Mucosa of descending colon (tissue), 3 donors: ENCODE measurements at regions not wholly inside any gene's neighbourhood (a gene's known extent, or its start where the extent isn't known, plus 50 kb on each side); places are given as distances from the start of the nearest gene placed in this dataset.

Experiments used
- ATAC-seq: fragments of 200-7000 bp; cut with Tn5 transposase; one replicate; pipeline ENCODE4 v1.9.1; 2020; ENCODE audit warnings: mild to moderate bottlenecking, moderate library complexity
- DNase-seq, 3 donors: peaks; one replicate each; pipeline ENCODE4 v3.0.0-alpha.2; 2020
- H3K36me3 ChIP-seq: fragments of 200-600 bp; one replicate; pipeline ENCODE4 v1.8.0; 2021; ENCODE audit warnings: low read depth, mild to moderate bottlenecking
- H3K4me1 ChIP-seq: fragments of 200-600 bp; one replicate; pipeline ENCODE4 v1.8.0; 2021; ENCODE audit warnings: low read depth, mild to moderate bottlenecking
- H3K4me3 ChIP-seq: fragments of 200-600 bp; one replicate; pipeline ENCODE4 v1.8.0; 2021; ENCODE audit warnings: mild to moderate bottlenecking
- H3K9me3 ChIP-seq: fragments of 200-600 bp; one replicate; pipeline ENCODE4 v1.8.0; 2021; ENCODE audit warnings: mild to moderate bottlenecking
- intact Hi-C, 2 donors: fragments of 100-400 bp; cut with DNase I in 1 of 2; cut with micrococcal nuclease in 1 of 2; formaldehyde crosslinking; loops; one replicate each; pipeline versions ENCODE4 v1.11.0 to v1.11.1; 2022; cut with DNase I, micrococcal nuclease
- TF ChIP-seq, protein P1 (sequence below): fragments of 200-600 bp; IDR thresholded peaks from one replicate; pipeline ENCODE4 v1.8.0; 2022; ENCODE audit warnings: antibody characterized with exemption, mild to moderate bottlenecking
- donor health status: DM: no; HTN: no; CAD: no; lungs with moderate emphysema.
- donor health status: DM: no; HTN: no; CAD: no.
- donor health status: DM: no; HTN: yes; CAD: no.

DNA sequence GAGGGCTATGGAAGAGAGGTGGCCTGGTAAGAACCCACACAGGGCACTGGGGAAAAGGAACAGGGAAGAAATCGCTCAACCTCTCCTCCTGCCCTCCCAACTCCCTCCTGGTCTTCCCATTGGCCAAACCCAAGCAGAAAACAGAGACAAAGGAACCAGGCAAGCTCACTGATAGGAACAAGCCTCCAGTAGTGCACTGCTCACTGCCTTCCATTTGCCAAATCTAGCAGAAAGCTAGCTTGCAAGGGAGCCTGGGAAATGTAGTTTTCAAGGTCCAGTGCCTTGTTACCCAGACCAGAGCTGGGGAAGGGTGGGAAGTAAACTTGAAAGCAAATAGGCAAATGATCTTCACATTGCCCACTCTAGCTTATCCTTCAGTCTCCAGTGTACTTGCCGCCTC is 556.1 kb upstream of the AUTS2 start:
- TF ChIP-seq, protein P1, sequence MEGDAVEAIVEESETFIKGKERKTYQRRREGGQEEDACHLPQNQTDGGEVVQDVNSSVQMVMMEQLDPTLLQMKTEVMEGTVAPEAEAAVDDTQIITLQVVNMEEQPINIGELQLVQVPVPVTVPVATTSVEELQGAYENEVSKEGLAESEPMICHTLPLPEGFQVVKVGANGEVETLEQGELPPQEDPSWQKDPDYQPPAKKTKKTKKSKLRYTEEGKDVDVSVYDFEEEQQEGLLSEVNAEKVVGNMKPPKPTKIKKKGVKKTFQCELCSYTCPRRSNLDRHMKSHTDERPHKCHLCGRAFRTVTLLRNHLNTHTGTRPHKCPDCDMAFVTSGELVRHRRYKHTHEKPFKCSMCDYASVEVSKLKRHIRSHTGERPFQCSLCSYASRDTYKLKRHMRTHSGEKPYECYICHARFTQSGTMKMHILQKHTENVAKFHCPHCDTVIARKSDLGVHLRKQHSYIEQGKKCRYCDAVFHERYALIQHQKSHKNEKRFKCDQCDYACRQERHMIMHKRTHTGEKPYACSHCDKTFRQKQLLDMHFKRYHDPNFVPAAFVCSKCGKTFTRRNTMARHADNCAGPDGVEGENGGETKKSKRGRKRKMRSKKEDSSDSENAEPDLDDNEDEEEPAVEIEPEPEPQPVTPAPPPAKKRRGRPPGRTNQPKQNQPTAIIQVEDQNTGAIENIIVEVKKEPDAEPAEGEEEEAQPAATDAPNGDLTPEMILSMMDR: no peak
- H3K36me3 ChIP-seq: no peaks in the 10 kb centered on the region
- no peaks in the 10 kb centered on the region for H3K4me1 ChIP-seq
- peaks cover 60% of the 10 kb centered on the region for H3K9me3 ChIP-seq
- no peak for DNase-seq
- ATAC-seq: no peak
- intact Hi-C loops: no loop called here
- H3K4me3 ChIP-seq: no peak overlapping the region

DNA sequence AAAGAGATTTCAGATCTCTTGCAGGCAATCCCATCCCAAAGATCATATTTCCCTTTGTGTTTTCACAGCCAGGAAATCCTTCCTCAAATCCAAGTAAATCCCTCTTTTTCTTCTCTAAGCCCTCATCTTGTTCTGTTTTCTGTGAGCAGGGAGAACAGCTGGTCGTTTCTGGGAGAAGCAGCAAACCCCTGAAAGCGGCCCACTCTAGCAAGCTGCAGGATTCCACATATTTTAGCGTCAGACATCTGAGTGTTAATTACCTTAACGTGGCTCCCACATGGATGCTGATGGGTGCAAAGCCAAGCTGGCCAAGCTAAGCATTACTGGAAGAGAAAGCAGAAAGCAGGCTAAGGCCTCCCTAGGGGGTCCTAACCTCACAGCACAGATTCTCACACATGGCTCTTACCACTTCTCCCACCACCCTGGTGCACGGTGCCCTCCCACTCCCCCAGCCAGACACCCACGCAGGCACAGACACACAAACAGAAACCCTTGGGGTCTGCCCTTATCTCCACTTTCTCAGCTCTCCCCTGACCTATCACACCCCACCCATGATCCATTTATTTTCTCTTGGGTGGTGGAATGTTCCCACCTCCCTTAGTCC is 551.0 kb upstream of the AUTS2 start:
- Histone ChIP-seq H3K4me3 (no peak overlapping the region), H3K4me1 (no peaks in the 10 kb centered on the region), H3K9me3 (peaks cover 68% of the 10 kb centered on the region), H3K36me3 (no peaks in the 10 kb centered on the region)
- no peak for ATAC-seq
- TF ChIP-seq, protein P1: no peak
- no peak for DNase-seq
- intact Hi-C loops: no loop called here

DNA sequence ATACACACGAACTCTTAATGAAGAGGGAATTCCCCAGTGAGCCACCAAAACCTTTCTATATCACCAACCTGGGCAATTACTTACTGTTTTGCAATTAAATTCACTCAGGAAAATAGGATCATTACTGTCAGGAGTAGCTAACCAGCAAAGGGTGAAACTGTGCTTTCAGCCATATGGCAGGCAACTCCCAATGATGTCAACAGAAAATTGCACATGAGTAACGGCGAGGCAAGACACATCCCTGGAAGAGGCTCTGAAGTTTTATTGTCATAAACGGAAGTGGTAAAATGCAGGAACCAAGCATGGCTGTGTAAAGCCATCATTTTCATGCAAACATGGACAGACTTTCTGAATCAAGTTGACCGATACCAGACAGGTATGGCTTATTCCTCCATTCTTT is 548.9 kb upstream of the AUTS2 start:
- no peaks in the 10 kb centered on the region for H3K36me3 ChIP-seq
- H3K9me3 ChIP-seq: peaks cover 69% of the 10 kb centered on the region
- no peaks in the 10 kb centered on the region for H3K4me1 ChIP-seq
- ATAC-seq (no peak), DNase-seq (no peak)
- no peak overlapping the region for H3K4me3 ChIP-seq
- TF ChIP-seq, protein P1: no peak
- intact Hi-C loops: no loop called here

DNA sequence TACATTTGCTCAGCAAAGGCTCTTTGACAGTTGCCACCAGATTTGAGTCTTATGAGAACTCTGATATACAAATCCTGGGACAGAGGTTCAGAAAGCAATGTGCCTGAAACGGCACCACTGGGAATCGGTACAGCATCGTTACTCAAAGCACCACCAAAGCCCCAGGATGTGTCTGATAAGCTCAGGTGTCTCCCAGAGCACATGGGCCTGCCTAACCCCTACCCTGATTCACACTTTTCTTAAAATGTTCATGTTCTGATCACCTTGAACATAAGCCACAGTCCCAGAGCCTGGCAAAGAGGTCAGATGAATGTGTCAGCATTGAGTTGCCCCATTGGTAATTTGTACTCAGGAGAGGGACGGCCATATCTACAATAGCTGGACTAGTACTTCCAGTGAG is 545.8 kb upstream of the AUTS2 start:
- DNase-seq (no peak), ATAC-seq (no peak)
- intact Hi-C loops: no loop called here
- H3K36me3 ChIP-seq: no peaks in the 10 kb centered on the region
- TF ChIP-seq, protein P1: no peak
- H3K4me3 ChIP-seq: no peak overlapping the region
- peaks cover 65% of the 10 kb centered on the region for H3K9me3 ChIP-seq
- no peaks in the 10 kb centered on the region for H3K4me1 ChIP-seq

DNA sequence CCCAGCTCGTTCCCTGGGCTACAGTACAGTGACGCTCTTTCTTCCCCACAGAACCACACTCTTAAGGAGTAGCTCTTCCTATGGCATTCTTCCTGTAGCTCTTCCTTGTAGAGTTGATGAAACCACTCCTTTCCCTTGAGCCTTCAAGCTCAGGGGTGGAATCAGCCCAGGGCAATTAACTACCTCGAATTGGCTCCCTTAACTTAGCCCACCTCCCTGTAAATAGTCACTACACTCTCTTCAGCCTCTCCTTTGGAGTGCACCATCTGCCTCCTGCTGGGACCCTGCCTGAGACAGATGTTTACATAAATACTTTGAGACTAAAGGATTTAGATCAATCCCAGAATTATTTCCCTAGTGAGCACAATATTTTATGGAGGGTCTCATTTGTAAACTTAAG is 537.8 kb upstream of the AUTS2 start:
- ATAC-seq: no peak
- peaks cover 53% of the 10 kb centered on the region for H3K9me3 ChIP-seq
- TF ChIP-seq, protein P1: no peak
- no peak overlapping the region for H3K4me3 ChIP-seq
- no peaks in the 10 kb centered on the region for H3K4me1 ChIP-seq
- H3K36me3 ChIP-seq: no peaks in the 10 kb centered on the region
- no peak for DNase-seq
- intact Hi-C loops: no loop called here
